Prostate gland (tissue), 2 donors: ENCODE measurements at regions not wholly inside any gene's neighbourhood (a gene's known extent, or its start where the extent isn't known, plus 50 kb on each side); places are given as distances from the start of the nearest gene placed in this dataset.

ENCODE experiments used
- CTCF ChIP-seq, 4 experiments: fragments of 200-600 bp in 2 of 4; fragments of 450-650 bp in 2 of 4; sonication (generic) in 2 of 4; IDR thresholded peaks; 1 replicate in 3 of 4; 2 replicates in 1 of 4; pipeline ENCODE4 v1.5.1; 2016 to 2019; ENCODE audit warnings: antibody characterized with exemption in 4 of 4, mild to moderate bottlenecking in 2 of 4, moderate library complexity in 2 of 4
- POLR2AphosphoS5 ChIP-seq: sonication (generic); formaldehyde crosslinking; IDR thresholded peaks from one replicate; pipeline ENCODE4 v1.6.1; 2017; ENCODE audit warnings: antibody characterized with exemption

- TF ChIP-seq POLR2AphosphoS5 (no peak), CTCF (IDR thresholded peaks at IDR 0.05) (no peak)
Measured at GRCh38 chr12:45605624-45606023, 123.9 kb upstream of the ARID2 start.
